ENCODE measurements at regions not wholly inside any gene's neighbourhood (a gene's known extent, or its start where the extent isn't known, plus 50 kb on each side); places are given as distances from the start of the nearest gene placed in this dataset.

DNA sequence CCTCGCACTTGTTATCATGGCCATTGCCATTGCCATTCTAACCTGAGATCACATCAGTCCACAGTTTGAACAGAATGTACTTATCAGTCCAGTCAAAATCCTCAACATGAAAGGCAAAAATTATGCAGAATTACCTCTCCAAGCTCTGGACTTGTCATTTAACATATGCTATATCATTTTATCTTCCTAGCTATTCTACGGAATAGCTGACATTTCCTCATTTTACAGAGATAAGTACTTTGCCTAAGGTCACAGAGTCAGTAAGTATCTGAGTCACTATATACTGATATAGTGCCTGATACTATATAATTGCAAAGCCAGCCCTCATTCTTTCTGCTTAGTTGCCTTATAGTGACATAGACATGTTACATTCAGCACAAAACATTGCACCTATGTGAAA lies 456.9 kb upstream of the GHITM start:
- no peak for DNase-seq (ENCODE audit: low spot score in 2 of 2)
- Mint-ChIP-seq H3K27me3 (no peaks in the 10 kb centered on the region), H3K4me1 (peaks cover 20% of the 10 kb centered on the region), H3K9me3 (no peaks in the 10 kb centered on the region), H3K4me3 (no peak overlapping the region), H3K36me3 (ENCODE audit: insufficient read depth) (peaks cover 2% of the 10 kb centered on the region), H3K27ac (ENCODE audit: low read depth) (no peak overlapping the region)
- ATAC-seq (replicated peaks; ENCODE audit: extremely low read depth, poor library complexity, severe bottlenecking) = no peak

DNA sequence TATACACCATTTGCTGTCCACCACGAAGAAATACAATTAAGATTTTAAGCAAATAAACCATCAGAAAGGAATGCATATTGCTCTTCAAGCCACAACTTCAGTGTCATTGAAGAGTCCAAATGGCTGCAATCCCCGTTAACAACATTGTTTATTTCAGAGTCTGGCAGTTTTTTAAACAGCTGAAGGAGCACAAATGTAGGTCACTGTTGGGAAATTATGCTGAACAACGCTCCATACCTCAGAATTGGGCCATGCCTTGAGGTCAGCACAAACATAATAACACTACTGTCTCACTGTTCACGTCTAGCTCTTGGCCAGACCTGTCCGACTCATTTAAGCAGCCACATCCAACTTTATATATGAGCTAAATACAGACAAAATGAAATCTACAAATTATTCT lies 453.9 kb upstream of the GHITM start:
- ATAC-seq (replicated peaks; ENCODE audit: extremely low read depth, poor library complexity, severe bottlenecking) (no peak), DNase-seq (ENCODE audit: low spot score in 2 of 2) (no peak)
- Mint-ChIP-seq H3K27me3 (no peaks in the 10 kb centered on the region), H3K9me3 (no peaks in the 10 kb centered on the region), H3K4me1 (peaks cover 11% of the 10 kb centered on the region), H3K36me3 (ENCODE audit: insufficient read depth) (no peaks in the 10 kb centered on the region), H3K4me3 (no peak overlapping the region), H3K27ac (ENCODE audit: low read depth) (no peak overlapping the region)

DNA sequence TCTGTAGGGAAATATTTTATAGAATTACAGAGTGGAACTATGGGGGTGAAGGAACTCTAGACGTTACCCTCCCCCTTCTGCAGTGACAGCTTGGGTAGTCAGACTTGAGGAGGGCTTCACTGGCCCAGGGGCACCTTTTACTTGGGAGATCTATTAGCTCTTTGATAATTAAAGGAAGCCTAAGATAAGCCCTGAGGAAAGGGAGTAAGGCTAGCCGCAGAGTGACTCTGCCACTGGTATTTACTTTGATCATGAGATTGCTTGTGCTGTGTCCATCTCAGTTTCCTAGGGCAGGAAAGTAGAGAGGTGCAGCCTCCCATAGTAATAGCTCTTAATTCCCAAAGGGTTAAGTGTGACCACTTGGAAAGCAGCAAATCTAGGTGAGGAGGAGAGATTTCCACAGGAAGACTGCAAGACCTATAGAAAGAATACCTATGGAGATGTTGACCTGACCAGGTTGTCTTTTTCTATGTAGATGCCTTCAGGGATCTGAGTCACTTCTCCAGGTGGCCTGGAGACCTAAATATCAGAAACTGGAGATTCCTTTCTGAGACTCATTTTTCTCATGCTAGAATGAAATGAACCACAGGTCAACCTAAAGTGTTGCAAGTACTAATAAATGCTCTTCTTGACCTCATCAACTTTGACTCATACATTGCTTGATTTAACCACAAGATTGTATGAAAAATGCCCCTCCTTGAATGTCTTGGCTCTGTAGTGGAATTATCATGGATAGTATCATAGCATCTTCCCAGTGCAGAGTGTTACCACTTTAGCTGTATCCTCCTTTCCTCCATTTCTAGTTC lies 447.3 kb upstream of the GHITM start:
- DNase-seq (ENCODE audit: low spot score in 2 of 2) (no peak), ATAC-seq (replicated peaks; ENCODE audit: extremely low read depth, poor library complexity, severe bottlenecking) (no peak)
- H3K4me1 Mint-ChIP-seq = no peaks in the 10 kb centered on the region
- H3K27ac Mint-ChIP-seq (ENCODE audit: low read depth) = no peak overlapping the region
- H3K4me3 Mint-ChIP-seq = no peak overlapping the region
- H3K36me3 Mint-ChIP-seq (ENCODE audit: insufficient read depth) = no peaks in the 10 kb centered on the region
- no peaks in the 10 kb centered on the region for H3K27me3 Mint-ChIP-seq
- no peaks in the 10 kb centered on the region for H3K9me3 Mint-ChIP-seq

DNA sequence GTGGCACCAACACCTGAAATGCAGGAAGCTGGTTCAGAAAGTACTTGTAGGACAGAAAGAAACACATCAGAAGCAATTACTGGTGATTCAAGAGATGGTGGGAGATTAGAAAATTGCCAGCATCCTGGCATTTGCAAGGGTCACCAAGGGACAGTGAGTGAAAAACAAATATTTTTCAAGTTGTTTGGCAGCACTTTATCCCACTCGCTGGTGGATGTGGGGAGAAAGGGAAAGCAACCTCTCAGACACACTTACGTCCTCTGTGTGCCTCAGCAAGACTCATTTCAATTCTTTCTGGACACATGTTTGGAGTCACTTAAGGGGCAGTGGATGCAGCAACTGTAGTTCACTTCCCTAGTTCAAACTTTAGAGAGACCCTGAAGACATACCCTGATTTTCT lies 440.4 kb upstream of the GHITM start:
- Mint-ChIP-seq H3K4me1 (no peaks in the 10 kb centered on the region), H3K27ac (ENCODE audit: low read depth) (no peak overlapping the region), H3K36me3 (ENCODE audit: insufficient read depth) (no peaks in the 10 kb centered on the region), H3K9me3 (peaks cover 6% of the 10 kb centered on the region), H3K4me3 (no peak overlapping the region), H3K27me3 (no peaks in the 10 kb centered on the region)
- ATAC-seq (replicated peaks; ENCODE audit: extremely low read depth, poor library complexity, severe bottlenecking) (no peak), DNase-seq (ENCODE audit: low spot score in 2 of 2) (no peak)

DNA sequence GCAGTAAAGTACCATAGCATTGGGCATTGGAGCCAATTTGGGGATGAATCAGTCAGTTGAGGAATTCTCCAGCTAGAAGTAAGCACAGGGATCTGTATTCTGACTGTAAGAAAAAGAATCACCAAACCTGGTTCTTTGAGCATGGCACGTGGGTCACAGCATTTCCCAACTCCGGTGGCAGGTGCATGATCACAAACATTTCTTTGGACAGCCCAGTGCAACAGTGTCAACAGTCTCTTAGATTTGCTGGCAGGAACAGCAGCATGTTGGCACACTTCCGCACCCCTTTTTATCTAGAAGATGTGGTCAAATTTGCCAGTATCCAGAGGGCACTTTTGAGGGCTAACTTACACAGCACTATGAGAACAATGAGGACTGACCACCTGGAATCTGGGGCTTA lies 437.5 kb upstream of the GHITM start:
- Mint-ChIP-seq H3K27ac (ENCODE audit: low read depth) (no peak overlapping the region), H3K4me3 (no peak overlapping the region), H3K4me1 (no peaks in the 10 kb centered on the region), H3K27me3 (no peaks in the 10 kb centered on the region), H3K36me3 (ENCODE audit: insufficient read depth) (no peaks in the 10 kb centered on the region), H3K9me3 (peaks cover 6% of the 10 kb centered on the region)
- DNase-seq (ENCODE audit: low spot score in 2 of 2) = no peak
- ATAC-seq (replicated peaks; ENCODE audit: extremely low read depth, poor library complexity, severe bottlenecking) = no peak

DNA sequence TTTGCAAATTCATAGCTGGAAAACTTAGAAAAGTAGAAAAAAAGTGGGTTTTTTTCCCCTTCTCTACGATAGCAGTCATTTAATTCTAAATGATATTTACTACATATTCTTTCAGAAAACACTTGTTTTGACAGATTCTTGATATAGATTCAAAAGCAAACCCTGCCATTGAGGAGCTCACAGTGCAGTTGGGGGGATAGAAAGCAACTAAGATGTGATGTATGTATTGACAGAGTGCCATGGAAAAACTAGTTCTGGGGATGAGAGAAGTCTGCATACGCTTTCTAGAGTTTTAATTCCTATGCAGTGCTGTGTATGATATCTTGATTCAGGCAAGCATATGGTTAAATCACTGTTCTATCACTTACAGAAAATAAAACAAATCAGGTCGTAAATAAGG lies 436.6 kb upstream of the GHITM start:
- no peak overlapping the region for H3K4me3 Mint-ChIP-seq
- no peaks in the 10 kb centered on the region for H3K36me3 Mint-ChIP-seq (ENCODE audit: insufficient read depth)
- peaks cover 6% of the 10 kb centered on the region for H3K9me3 Mint-ChIP-seq
- ATAC-seq (replicated peaks; ENCODE audit: extremely low read depth, poor library complexity, severe bottlenecking) (no peak), DNase-seq (ENCODE audit: low spot score in 2 of 2) (no peak)
- H3K27ac Mint-ChIP-seq (ENCODE audit: low read depth) = no peak overlapping the region
- no peaks in the 10 kb centered on the region for H3K27me3 Mint-ChIP-seq
- no peaks in the 10 kb centered on the region for H3K4me1 Mint-ChIP-seq

DNA sequence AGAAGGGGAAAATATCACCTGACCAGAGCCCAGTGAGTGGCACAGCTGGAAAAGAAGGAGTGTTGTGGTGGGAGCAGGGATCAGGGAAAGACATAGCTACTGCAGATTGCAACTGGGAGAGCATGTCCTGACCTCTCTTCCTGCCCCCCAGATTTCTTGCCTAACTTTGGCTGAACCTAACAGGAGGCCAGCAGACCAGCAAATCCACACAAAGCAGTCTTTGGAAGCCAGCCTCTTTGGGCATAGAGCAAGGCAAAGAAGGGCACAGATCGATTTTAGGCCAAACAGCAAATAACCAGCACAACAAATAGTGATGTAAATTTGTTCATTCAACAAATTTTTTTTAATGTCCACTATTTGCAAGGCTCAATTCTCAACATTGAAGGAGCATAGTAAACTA lies 433.2 kb upstream of the GHITM start:
- DNase-seq (ENCODE audit: low spot score in 2 of 2) (no peak), ATAC-seq (replicated peaks; ENCODE audit: extremely low read depth, poor library complexity, severe bottlenecking) (no peak)
- no peak overlapping the region for H3K27ac Mint-ChIP-seq (ENCODE audit: low read depth)
- no peaks in the 10 kb centered on the region for H3K9me3 Mint-ChIP-seq
- H3K4me3 Mint-ChIP-seq = no peak overlapping the region
- no peaks in the 10 kb centered on the region for H3K4me1 Mint-ChIP-seq
- no peaks in the 10 kb centered on the region for H3K36me3 Mint-ChIP-seq (ENCODE audit: insufficient read depth)
- no peaks in the 10 kb centered on the region for H3K27me3 Mint-ChIP-seq

DNA sequence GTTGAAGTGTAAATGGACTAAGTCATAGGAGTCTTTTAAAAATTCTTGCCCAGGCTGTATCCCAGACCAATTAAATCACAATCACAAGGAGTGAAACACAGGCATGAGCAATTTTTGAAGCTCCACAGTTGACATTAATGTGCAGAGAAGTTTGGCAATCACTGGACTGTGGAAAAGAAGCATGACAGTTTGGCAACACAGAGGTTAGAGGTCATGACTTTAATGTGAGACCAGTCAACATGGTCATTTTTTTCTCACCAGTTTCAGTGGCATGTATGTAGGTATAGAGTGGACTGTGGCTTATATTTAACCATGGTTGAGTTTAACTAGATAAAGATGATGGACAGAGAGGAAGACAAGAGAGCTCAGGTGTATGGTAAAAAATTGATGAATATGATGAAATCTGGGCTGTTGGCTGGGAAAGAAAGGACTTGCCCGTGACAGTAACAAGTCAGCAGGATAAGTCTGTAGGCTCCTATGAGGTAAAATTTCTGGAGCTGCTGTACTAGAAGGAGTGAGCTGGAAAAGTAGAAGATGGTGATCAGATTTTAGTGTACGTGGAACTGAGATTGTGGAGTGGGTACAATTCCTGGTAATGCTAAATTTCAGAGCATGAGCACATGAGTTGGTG lies 432.2 kb upstream of the GHITM start:
- Mint-ChIP-seq H3K4me1 (no peaks in the 10 kb centered on the region), H3K36me3 (ENCODE audit: insufficient read depth) (no peaks in the 10 kb centered on the region), H3K27me3 (no peaks in the 10 kb centered on the region), H3K4me3 (no peak overlapping the region), H3K27ac (ENCODE audit: low read depth) (no peak overlapping the region), H3K9me3 (no peaks in the 10 kb centered on the region)
- ATAC-seq (replicated peaks; ENCODE audit: extremely low read depth, poor library complexity, severe bottlenecking) (no peak), DNase-seq (ENCODE audit: low spot score in 2 of 2) (no peak)

DNA sequence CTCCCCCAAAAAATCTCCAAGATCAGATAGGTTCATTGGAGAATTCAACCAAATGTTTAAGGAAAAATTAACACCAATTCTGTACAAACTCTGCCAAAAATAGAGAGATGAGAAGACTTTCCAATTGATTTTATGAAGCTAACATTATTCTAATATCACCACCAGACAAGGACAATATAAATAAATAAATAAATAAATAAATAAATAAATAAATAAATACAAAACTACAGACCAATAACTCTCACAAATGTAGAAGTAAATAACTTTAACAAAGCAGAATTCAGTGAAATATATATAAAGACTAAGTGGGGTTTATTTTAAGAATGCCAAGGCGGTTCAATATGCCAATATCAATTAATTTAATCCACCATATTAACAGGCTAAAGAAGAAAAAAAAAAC lies 425.9 kb upstream of the GHITM start:
- ATAC-seq (replicated peaks; ENCODE audit: extremely low read depth, poor library complexity, severe bottlenecking) (no peak), DNase-seq (ENCODE audit: low spot score in 2 of 2) (no peak)
- Mint-ChIP-seq H3K27ac (ENCODE audit: low read depth) (no peak overlapping the region), H3K9me3 (no peaks in the 10 kb centered on the region), H3K27me3 (no peaks in the 10 kb centered on the region), H3K4me3 (no peak overlapping the region), H3K4me1 (no peaks in the 10 kb centered on the region), H3K36me3 (ENCODE audit: insufficient read depth) (no peaks in the 10 kb centered on the region)

DNA sequence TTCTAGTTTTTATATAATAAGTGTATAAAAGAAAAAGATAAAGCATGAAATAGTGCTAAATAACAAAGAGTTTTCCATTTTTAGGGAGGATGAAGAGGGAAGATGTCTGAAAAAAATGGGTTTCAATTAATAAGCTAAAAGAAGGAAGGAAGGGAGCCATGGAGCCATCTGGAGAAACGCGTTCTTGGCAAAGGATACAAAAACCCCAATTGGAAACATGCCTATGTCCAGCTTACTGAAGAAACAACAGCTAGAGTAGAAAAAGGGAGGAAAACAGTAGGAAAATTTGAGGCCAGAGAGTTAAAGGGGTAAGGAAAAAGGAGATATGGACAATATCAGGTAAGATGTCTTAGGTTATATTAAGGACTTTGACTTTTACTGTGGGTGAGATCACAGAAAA lies 416.2 kb upstream of the GHITM start:
- Mint-ChIP-seq H3K4me3 (no peak overlapping the region), H3K27ac (ENCODE audit: low read depth) (no peak overlapping the region), H3K36me3 (ENCODE audit: insufficient read depth) (no peaks in the 10 kb centered on the region), H3K27me3 (no peaks in the 10 kb centered on the region), H3K4me1 (no peaks in the 10 kb centered on the region), H3K9me3 (peaks cover 5% of the 10 kb centered on the region)
- DNase-seq (ENCODE audit: low spot score in 2 of 2) = no peak
- no peak for ATAC-seq (replicated peaks; ENCODE audit: extremely low read depth, poor library complexity, severe bottlenecking)

DNA sequence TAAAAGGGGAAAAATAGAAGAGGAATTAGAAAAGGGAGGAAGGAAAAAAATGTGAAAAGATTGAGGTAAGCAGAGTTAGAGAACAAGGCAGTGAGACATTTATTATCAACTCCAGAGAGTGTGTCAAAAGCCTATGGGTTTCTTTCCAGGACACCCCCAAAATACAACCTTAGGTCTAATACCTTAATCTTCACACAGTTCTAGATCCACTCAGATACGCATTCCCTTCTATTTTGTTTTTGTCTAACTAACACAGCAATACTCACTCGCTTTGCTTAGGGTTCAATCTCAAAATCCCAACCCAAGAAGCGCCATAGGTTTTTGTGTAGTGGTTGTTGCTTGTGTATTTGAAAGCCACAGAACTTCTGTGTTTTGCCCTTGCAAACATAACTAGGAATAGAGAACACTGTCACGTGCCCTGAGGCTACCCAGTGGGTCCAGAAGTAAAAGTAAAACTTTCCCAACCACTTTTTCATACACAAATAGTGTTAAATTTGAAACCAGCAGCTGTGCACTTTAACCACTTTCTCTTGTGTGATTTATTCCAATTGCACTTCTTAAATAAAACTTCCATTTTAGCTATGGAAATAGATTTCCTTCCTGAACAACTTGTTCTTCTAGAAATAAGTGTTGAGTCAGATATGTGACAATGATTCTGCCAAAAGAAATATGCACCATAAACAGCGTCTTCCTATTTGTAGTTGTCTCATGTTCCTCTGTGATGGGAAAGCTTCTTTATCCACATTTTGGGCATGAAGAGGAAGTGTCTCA lies 414.7 kb upstream of the GHITM start:
- Mint-ChIP-seq H3K27ac (ENCODE audit: low read depth) (no peak overlapping the region), H3K4me1 (no peaks in the 10 kb centered on the region), H3K27me3 (no peaks in the 10 kb centered on the region), H3K9me3 (peaks cover 5% of the 10 kb centered on the region), H3K4me3 (no peak overlapping the region), H3K36me3 (ENCODE audit: insufficient read depth) (no peaks in the 10 kb centered on the region)
- DNase-seq (ENCODE audit: low spot score in 2 of 2) (no peak), ATAC-seq (replicated peaks; ENCODE audit: extremely low read depth, poor library complexity, severe bottlenecking) (no peak)

DNA sequence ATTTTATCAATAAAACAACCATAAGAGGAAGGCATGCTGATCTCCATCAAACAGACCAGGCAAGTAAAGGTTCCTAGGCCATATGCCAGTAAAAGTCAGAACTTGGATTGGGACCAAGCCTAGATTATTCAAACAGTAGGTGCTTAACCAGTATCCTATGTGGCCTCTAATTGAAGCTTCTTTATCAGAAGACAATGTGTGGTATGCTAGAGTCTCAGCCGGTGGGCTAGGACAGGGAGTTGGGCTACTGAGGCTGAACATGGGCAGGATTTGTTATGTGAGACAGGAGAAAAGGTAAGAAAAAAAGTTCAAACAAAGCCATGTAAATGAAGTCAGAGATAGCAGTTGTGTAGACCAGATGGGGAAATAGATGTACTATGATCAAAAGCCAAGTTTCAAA lies 413.7 kb upstream of the GHITM start:
- Mint-ChIP-seq H3K36me3 (ENCODE audit: insufficient read depth) (no peaks in the 10 kb centered on the region), H3K27ac (ENCODE audit: low read depth) (no peak overlapping the region), H3K4me3 (no peak overlapping the region), H3K4me1 (no peaks in the 10 kb centered on the region), H3K9me3 (peaks cover 5% of the 10 kb centered on the region), H3K27me3 (no peaks in the 10 kb centered on the region)
- DNase-seq (ENCODE audit: low spot score in 2 of 2) = no peak
- no peak for ATAC-seq (replicated peaks; ENCODE audit: extremely low read depth, poor library complexity, severe bottlenecking)

DNA sequence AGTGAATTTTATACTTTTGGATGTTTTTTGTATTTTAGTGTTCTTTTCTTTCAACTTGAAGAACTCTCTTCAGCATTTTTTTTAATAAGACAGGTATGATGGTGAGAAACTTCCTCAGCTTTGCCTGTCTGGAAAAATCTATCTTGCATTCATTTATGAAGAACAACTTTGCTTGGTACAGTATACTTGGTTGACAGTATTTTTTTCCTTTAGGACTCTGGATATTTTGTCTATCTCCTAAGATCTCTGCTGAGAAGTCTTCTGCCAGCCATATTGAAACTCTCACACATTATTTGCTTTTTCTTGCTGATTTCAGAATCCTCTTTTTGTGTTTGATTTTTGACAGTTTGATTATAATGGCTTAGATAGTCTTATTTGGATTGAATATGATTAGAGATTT lies 405.0 kb upstream of the GHITM start:
- Mint-ChIP-seq H3K9me3 (peaks cover 24% of the 10 kb centered on the region), H3K27ac (ENCODE audit: low read depth) (no peak overlapping the region), H3K4me1 (no peaks in the 10 kb centered on the region), H3K27me3 (no peaks in the 10 kb centered on the region), H3K36me3 (ENCODE audit: insufficient read depth) (no peaks in the 10 kb centered on the region), H3K4me3 (no peak overlapping the region)
- no peak for ATAC-seq (replicated peaks; ENCODE audit: extremely low read depth, poor library complexity, severe bottlenecking)
- no peak for DNase-seq (ENCODE audit: low spot score in 2 of 2)
